GM21390 (cell line): ENCODE measurements at regions not wholly inside any gene's neighbourhood (a gene's known extent, or its start where the extent isn't known, plus 50 kb on each side); places are given as distances from the start of the nearest gene placed in this dataset.
A peak's percentile ranks its signal among the peaks of the same experiment; 100 is the strongest.

ENCODE experiments used
- ATAC-seq: cut with Tn5 transposase; IDR thresholded peaks from one replicate; pipeline ENCODE4 v1.9.1; 2021; ENCODE audit not compliant: unreplicated experiment

DNA sequence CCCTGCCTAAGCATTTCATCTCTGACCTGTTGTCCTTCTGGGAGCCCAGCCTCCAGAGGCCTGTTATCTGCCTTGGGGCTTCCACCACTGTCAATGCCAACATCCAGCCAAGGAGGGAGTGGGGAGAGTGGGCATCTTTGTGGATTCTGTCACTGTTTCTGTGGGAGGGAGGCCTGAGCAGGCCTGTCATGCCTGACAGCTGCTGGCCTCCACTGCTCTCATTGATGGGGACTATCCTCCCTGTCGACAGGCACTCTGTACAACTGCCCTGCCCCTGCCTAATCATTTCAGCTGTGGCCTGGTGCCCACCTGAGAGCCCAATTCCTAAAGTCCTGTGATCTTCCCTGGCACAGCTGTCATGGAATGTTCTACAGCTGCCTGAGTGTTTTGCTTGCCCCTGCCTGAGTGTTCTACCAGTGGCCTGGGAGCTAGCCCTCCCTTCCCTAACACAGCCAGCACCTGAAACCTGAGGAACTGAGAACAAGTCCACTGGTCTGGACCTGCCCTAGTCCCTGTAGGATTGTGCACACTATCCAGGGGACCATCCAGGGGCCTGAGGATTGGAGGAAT is 145.3 kb downstream of the FAM83B start:
- no peak for ATAC-seq

DNA sequence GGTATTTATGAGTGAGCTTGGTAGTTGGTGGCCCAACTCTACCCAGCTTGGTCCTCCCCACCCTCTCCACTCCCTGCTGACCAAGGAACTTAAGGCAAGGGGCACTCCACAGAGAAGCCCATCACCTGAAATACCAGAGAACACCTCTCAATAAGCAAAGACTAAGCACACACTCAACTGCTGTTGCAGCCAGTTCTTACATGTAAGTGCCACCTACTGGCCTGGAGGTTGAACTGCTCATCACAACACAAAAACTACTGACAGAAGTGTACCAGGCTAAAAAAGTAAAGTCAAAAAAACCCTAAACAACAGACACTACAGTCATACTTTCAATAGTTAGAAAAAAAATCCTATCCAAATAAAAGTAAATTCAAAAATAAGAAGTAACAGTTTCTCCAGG is 146.2 kb downstream of the FAM83B start:
- ATAC-seq, result peak; percentile 67

DNA sequence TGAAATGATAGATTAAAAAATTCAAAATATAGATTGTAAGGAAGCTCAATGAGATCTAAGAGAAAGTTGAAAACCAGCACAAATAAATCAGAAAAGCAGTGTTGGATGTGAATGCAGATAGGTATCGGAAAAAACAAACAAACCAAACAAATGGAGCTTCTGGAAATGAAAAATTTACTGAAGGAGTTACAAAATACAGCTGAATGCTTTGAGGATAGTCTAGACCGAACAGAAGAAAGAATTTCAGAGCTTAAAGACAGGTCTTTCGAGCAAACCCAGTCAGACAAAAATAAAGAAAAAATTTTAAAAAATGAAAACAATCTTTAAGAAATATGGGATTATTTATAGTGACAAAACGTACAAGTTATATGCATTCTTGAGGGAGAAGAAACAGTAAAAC is 146.7 kb downstream of the FAM83B start:
- ATAC-seq, result no peak

DNA sequence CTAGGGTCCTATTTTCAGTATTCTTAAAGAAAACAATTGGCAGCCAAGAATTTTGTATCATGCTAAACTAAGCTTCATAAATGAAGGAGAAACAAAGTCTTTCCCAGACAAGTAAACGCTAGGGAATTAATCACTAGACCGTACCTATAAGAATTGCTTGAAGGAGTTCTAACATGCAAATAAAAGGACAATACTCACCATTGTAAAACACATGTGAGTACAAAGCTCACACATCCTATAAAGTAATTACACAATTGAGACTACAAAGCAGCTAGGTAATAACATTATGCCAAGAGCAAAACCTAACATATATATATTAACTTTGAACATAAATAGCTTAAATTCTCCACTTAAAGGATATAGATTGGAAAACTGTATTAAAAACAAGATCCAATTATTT is 147.4 kb downstream of the FAM83B start:
- no peak for ATAC-seq

DNA sequence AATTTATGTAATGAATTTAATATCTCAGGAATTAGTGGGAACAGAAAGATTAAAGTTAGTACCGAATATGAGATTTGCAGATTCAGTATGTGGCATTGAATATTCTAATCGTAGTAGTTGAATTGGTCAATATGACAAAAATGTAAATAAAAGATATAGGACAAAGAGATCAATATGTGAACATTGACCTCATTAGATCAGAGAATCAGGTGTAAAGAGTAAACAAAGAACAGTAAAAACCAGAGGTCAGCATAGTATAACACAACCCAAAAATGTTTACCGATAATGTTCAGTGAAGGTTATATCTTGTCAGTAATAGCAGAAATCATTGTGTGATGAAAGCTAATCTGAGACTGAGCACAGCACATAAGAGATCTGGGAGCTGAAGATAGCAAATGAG is 152.0 kb downstream of the FAM83B start:
- no peak for ATAC-seq

DNA sequence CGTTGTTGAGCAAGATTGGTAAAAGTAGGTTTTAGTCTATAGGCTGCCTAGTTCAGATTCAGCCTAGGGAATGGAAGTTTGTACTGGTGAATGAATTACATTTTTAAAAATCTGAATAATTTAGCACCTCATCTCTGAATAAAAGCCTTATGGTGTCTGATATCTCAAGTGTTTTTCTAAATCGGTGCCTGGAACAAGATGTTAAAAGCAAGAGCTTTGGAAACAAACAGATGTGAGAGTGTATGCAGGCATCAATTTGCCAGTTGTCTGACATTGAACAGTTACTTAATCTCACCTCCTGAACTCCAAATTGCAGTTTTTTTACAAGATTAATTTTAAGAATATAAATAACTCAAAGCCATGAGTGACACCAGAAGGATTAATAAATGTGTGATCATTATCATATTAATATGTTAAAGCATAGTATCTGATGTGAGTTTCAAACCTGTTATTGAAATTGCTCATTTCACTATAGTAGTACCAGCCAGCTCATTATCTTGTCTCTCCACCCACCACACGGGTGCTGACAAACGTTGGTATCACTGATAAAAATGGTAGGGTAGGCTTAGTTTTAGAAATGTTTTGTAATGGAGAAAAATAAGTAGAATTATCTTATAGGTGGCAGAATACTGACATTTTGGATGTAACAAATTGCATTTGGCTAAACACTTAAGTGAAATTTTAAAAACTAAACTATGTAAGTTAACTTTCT is 157.3 kb downstream of the FAM83B start:
- no peak for ATAC-seq

DNA sequence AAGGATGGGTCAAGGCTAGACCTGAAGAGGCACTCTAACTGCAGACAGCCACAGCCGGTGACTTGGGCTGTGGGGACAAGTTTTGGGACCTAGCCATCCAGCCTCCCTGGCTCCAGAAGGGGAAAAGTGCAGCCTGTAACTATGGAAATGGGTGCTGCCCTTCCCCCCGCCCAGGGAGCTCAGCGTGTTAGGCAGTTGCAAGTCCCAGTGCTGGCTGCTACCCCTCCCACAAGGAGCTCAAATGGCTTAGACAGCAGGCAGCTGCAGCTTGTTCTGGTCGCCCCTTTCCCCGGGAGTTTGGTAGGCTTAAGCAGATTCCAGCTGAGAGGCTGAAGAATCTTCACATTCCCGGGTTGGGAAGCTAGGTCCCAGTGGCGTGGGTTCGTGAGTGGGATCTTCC is 162.6 kb downstream of the FAM83B start:
- no peak for ATAC-seq

DNA sequence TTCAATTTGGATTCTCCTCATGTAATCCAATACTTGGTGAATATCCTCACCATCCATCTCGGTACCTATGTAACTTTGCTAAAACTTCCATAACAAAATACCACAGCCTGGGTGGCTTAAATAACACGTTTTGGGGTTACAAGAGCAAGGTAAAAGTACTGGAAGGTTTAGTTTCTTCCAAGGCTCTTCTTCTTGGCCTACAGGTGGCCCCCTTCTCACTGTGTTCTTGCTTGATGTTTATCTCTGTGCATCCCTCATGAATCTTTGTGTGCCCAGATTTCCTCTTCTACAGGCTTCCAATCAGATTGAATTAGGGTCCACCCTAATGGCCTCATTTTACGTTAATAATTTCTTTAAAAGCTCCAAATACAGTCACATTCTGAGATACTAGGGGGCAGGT is 163.3 kb upstream of the HCRTR2 start:
- ATAC-seq, result no peak

DNA sequence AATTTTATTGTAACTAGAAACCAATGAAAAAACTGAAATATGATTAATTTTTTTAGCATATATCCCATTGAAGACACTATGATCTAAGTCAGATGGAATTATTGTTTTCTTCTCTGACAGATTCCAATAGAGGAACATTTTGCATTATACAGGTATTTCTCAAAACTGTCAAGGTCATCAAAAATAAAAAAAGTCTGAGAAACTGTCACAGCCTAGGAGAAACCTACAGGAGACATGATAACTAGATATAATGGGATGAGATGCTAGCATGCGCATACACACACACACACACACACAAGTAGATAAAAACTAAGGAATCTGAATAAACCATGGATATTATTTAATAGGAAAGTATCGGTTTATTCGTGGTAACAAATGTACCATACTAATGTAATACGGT is 161.9 kb upstream of the HCRTR2 start:
- ATAC-seq, result no peak

DNA sequence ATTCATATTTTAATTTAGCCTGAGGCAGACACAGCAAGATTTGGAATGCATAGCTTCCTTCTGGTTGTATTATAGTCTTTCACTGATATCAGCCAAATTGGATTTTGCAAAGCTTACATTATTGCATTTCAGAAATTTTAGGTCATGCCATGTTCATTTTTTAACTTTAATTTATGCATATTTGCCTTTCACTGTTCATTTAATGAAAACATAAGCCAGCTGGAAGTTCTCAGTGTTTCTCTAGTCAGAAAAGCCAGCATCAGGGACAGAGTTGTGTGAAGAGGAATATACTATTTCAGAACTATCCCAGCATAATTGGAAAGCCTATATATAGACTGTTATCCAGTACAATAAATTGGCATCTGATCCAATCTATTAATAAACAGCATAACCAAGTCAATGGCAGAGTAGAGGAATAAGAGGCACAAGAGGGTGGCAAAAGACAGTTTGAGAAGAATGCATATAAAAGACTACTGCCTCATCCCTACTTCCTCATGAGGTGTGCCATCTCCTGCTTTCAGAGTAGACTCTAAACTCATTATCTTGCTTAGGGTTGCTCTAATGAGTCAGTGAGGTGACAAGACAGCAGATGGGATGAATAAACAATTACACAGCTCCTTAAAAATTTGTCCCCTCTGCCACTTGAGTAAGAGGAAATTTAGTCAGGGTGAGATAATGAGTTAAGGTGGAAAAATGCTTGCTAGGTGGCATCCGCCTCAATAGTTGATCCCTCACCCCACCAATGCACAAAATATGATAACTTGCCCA is 159.8 kb upstream of the HCRTR2 start:
- no peak for ATAC-seq

DNA sequence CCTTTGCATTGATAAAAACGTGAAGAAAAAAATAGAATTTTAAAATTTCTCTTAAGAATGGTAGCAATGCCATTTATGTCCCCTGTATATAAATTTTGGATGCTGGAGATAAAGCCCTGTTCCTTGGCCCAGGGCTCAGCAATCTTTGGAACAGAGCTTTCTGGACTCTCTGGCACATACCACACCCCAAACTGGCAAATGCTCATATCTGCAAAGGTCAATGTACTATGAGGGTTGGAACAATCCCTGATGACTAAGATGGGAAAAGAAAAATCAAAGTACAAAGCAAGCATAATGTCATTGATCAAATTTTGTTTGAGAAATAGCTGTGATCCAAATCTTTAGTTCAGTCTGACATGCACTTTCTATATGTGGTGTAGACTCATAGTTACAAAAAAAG is 158.1 kb upstream of the HCRTR2 start:
- ATAC-seq, result no peak

DNA sequence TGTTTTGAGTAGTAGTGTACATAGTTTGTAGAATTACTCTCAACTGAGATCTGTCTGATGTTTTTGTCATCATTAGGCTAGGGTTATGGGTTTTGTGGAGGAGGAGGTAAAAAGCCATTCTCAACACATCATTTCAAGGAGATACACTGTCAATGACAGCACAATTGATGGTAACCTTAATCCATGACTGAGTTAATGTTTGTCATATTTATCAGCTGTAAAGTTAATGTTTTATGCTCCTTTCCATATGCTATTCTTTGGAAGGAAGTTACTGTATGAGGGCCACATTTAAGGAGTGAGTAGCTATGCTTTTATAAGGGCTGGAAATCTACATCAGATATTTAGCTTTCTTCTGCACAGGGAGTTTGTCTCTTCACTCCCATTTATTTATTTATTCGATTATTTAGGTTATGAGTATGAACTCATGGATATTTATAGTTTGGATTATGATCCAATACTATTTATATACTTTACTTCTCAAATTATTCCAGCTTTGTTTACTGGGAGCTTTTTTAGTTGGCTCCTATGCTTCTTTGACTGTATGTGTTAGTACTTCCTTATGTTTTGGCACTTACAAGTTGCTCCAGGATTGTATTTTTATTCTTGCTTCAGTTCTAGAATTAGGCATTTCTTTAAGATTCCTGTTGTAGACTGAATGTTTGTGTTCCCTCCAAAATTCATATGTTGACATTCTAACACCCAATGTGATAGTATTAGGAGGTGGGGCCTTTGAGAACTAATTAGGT is 156.6 kb upstream of the HCRTR2 start:
- no peak for ATAC-seq

DNA sequence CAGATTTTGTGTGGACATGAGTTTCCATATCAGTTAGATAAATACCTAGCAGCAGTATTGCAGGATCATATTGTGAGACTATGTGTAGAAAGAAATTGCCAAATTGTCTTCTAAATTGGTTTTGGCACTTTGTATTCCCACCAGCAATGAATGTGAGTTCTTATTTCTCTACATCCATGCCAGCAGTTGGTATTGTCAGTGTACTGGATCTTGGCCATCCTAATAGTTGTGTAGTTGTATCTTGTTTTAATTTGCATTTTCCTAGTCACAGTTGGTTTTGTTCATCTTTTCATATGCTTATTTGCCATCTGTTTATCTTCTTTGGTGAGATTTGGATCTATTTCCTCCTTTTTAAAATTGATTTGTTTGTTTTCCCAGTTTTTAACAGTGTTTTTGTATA is 154.7 kb upstream of the HCRTR2 start:
- ATAC-seq, result no peak

DNA sequence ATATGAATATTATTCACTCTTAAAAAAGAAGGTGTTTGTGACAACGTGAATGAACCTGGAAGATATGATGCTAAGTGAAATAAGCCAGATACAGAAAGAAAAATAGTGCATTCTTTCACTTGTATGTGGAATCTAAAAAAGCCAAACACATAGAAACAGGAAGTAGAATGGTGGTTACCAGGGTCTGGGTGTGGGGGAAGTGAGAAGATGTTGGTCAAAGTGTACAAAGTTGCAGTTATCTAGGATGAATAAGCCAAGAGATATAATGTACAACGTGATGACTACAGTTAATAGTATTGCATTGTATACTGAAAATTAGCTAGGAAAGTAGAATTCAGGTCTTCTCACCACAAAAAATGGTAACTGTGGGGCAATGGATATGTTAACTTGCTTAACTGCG is 151.1 kb upstream of the HCRTR2 start:
- peak; percentile 61 for ATAC-seq

DNA sequence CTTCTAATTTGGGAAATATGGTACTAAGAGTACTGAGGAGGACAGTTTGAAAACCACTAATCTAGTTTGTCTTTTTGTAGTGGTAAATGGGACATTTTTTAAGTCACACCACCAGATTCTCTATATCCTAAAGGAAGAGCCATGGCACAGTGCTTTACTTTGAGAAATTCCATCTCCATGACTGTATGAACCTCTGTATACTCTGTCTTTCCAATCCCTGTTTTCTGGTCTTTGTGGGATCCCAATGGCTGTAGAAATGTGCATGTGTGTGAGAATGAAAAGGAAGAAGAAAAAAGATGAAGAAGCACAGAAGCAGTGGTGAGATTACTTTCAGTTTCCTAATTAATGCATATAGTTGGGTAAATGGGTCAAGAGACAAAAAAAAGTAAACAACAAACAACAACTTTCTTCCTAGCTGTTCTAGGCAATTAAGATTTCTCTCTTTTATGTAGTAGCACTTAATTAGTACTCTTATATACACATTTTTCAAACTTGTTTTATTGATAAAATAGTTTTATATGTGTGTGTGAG is 141.2 kb upstream of the HCRTR2 start:
- ATAC-seq, result no peak

DNA sequence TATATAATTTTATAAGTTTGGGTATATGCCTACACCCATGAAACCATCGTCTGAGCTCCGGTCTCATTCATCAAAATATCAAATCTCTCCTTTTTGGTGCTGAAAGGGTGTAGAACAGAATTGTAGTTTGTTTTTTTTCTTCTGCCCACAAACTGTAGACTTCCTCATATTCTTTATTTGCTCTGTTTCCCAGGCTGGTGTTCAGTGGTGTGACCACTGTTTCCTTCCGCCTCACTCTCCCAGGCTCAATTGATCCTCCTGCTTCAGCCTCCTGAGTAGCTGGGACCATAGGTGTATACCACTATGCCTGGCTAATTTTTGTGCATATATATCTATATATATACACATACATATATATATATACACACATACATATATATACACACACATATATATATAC is 139.6 kb upstream of the HCRTR2 start:
- ATAC-seq, result no peak

DNA sequence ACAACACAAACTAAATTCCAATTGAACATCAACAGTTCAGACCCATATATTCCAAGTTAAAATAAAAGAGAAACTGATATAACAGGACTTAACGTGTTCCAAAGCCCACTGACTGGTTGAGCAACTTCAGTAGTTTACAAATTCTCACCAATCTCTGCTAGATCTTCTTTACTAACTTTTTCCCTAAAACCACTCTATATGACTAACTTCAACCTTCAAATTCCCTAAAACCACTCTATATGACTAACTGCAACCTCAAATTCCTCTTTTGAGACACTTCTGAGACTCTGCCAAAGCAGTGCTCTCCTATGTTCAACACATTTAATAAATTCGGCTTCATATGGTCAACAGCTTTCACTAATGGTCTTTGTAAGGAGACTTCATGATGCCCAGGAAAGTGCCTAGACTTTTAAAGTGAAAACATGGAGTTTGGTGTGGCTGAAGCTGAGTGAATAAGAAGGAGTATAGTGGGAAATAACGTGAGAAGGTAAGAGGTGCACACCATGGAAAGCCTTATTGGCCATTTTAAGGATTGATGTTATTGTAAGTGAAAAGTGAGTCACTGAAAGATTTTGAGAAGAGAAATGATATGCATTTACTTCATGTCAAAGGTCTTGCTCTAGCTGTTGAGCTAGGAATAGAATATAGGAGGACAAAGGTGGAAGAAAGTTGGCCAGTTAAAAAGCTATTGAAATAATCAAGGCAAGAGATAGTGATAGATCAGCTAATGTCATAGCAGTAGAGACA is 134.0 kb upstream of the HCRTR2 start:
- ATAC-seq, result no peak

DNA sequence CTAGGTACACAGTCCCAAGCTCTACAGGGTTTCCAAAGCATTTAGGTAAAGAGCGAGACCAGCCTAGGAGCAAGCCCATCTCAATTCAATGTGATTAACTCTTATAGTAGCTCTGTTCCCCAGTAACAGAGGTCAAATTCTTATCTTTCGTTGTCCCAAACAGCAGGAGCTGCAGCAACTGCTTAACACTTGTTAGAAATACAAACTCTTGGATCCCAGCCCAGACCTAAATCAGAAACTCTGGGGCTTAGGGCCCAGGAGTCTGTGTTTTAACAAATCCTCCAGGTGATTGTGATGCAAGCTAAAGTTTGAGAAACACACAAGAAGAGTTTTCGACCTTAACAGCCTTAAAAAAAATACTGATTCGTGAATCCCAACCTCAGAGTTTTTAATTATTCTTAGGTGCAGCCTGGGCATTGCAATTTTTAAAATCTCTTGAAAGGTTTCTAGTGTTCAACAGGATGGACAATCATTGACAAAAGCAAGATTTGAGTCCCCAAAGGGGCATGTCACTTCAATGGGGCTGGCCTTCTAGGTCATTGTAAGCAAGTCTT is 127.4 kb upstream of the HCRTR2 start:
- ATAC-seq, result no peak

DNA sequence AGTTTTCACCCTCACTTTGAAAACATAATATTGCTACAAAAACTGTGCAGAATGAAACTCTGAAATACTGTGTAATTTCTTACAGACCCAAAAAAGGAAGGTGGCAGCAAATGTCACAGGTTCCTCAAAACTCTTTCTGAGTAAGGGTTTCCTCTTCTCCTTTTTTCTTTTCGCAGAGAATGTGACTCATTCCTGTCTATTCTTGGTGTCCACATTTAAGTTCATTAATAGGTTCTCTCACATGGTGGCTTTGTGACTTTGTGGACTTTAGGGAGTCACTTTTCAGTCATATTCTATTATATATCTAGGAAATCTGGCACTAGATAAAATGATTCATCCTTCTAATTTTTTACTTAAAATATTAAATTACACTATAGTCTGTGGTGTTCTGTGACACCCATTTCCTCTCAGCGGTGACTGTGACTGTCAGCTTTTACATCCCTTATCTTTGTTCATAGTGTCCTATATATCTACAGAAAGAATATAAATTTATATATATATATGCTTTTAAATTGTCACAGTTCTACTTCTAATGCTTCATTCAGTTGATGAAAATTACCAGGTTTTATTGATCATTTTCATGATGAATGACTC is 126.8 kb upstream of the HCRTR2 start:
- no peak for ATAC-seq

DNA sequence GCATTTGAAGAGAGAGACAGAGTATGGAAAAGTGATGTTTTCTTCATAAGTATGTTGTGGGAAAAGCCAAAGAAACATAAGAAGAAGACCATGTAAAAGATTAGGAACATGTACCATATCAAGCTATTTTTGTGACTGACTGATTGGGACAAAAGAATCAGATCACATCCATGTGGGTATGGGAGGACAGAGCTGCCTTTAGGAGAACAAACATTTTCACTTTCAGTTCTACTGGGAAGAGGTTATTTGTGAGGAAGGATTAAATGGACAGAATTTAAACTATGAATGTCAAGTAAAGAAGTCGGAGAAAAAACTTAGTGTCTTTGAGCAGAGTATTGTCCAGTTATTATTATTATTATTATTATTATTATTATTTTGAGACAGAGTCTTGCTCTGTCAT is 124.4 kb upstream of the HCRTR2 start:
- no peak for ATAC-seq
